ENCODE measurements at regions not wholly inside any gene's neighbourhood (a gene's known extent, or its start where the extent isn't known, plus 50 kb on each side); places are given as distances from the start of the nearest gene placed in this dataset.
A peak's percentile ranks its signal among the peaks of the same experiment; 100 is the strongest.

DNA sequence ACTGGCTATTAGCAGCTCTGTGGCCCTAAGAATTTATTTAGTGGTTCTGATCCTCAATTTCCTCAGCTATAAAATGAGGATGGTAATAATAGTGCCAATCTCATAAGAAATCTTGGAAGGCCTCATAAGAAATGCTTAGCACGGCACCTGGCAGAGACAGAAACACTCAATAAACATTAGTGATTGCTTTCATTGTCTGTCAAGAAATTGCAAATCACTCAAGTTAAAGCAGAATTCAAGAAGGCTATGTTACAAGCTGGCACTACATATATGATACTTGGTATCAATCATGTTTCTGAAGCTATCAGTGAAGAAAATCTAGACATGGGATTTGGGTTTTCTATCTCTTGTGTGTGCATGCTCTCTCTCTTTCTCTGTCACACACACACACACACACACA, 267.7 kb upstream of the KCNIP4 start:
- DNase-seq: no peak

DNA sequence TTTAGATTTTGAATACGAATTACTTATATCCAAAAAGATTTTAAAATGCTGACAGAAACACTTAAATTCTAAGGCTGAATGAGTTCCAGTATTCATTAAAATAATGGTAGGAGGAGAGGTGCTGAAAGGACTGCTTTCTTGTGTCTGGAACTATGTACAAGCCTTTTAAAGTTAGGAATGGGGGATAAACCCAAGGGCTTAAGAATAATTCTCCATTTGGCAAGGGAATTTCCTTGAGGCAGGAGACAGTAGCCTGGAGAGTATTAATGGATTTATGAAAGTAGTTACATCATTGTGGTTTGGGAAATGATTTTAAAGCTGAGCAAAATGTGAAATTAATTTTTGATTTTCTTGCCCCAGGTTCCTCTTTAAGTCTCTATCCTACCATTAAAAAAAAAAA, 266.5 kb upstream of the KCNIP4 start:
- no peak for DNase-seq

DNA sequence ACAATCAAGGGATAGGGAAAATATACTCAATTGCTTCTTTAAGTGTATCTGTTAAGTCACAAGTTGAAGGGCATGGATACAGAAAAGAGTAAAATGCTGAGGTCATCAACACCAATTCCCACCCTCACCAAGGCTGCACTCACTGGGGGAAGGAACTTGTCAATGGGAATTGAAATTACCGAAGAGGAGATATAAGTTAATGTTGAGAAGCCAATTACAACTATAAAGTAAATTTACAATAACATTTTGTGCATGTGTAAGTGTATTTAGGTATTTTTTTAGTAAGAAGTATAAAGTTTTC, 255.1 kb upstream of the KCNIP4 start:
- DNase-seq: no peak

DNA sequence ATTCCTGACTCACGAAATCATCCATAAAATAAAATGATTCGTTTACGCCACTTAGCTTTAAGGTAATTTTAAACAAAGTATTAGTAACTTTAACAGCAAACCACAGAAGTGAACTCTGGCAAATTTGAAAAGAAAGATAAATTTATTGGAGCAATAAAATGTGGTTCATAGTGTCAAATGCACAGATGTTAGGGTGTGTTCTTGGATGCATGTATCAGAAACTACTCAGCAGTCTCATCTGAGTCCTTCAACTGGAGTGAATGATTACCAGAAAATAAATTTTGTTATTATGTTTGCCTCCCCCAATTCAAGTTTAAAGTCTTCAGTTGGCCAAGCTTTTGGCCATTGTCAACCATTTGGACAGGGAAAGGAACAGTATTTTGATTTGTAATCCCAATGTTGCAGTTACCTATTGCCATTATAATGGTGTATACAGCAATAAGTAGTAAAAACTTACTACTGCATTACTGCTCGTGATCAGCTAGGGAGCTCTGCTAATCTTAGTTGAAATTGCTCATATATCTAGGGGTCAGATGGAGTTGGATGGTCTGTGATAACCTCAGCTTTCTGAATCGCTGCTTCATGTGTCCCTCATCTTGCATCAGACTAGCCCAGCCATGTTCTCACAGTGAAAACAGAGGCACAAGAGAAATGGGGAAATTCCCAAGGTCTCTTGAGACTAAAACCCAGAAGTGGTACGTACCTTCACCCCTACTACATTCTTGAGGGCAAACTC, 254.6 kb upstream of the KCNIP4 start:
- DNase-seq: no peak

DNA sequence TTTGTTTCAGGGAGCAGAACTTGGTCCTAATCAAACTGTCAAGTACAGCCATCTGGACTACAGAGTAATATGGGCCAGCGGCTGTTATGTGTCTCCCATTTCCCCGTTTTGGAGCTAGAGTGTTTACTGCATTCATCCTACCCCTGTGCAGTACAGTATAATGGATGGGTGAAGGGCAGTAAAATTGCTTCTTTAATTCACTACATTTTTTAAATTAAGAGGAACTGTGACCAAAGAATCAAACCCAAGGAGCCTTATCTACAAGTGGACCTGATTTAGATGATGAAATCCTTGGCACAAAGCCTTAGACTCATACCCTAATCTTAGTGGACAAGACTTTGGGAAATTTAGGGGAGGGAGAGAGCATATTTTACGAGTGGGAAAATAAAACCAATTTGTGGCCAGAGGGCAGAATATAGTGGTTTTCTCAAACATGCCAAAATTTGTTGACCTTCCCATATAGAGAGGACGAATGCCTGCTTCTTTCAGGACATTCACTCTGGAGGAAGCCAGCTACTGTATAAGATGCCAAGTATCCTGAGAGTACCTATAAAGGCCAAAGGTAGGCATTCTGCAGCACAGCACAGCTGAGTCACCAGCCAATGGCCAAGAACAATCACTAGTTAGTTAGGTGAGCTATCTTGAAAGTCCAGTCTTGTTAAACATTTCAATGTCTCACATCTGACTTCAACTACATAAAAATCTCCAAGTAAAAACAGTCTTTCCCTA, 253.8 kb upstream of the KCNIP4 start:
- DNase-seq: no peak

DNA sequence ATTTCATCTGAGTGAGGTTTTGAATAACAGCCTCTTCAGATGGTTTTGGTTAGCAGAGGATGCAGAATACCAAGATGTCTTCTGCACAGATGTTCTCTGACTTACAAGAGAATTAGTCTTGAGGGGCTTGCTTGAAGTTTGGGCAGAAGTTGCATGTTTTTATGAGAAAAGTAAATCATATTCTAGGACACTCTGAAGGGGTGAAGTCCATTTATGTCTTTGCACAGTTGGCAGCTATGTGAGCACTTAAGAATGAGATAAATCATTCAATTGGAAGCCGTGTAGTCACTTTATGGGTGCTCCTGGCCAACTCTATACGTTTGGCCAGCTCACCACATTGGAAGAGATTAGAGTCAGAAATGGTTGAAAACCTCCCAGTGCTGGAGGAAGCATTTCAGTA, 252.7 kb upstream of the KCNIP4 start:
- no peak for DNase-seq

DNA sequence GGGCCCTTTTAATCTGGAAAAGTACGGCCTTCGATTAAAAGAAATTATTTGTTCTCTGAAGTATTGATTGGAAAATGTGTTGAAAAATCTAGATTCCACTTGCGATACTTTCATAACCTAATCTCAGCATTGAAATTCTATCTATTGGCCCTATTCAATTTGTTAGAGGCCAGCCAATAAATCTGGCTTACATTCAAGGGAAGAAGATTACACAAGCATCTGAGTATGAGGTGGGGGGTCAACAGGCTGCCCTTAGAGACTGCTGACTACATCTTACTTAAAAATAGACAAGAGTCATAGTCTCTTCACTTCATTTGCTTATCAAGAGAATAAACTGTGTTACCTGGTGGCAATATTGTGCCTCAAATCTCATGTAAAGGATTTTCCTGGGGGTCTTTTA, 248.0 kb upstream of the KCNIP4 start:
- DNase-seq: no peak

DNA sequence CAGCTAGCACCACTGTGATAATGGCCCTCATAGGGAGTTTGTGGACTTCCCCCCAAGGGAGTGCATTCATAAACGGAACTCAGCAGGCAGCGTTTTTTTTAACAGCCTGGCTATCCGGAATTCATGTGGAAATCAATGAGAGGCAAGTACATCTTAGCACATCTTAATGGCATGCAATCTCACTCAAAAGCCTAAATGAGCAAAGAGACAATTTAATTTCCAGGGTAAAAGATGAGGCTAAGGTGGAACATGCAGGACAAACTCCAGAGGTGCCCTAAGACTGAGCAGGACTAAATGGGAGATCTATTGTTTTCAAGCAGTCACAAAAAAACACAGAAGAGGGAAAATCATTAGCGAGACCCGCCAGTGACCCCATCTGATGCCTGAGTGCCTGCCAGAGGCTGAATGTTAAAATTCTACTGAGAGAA, 243.5 kb upstream of the KCNIP4 start:
- no peak for DNase-seq

DNA sequence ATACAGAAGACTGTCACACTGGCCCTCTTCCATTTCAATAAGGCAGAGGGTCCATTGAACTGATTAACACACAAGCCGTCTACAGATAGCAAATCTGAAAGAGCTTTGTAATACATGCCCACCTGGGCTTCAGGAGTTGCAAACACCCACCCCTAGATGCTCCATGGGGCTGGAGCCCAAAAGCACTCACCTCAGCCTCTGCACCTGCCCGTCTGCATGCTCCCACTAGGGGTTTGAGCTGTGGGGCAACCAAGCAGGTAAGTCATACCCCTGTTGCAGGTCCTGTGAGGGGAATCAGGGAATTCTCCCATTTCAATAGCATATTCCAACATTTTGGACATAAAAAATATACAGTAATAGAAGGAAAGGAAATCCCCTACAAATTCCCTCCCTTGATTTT, 243.0 kb upstream of the KCNIP4 start:
- no peak for DNase-seq

DNA sequence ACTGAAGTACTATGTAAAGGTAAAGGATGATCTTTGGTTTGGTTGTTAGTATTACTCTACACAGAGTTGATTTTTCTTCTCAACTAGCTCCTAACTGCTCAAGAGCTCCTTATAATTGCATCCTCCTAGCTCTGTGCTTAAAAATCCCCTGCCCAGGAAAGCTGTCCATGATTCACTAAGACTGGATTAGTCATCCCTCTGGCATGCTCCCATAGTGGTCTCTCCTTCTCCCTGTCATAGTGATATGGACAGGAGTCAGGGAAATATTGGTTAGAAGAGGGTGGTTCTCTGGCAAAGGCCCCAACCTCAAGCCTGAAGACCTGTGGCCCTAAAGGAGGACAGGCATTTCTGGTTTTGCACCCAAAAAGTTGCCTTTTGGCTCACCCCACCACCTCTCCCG, 242.3 kb upstream of the KCNIP4 start:
- DNase-seq: peak; percentile 78

DNA sequence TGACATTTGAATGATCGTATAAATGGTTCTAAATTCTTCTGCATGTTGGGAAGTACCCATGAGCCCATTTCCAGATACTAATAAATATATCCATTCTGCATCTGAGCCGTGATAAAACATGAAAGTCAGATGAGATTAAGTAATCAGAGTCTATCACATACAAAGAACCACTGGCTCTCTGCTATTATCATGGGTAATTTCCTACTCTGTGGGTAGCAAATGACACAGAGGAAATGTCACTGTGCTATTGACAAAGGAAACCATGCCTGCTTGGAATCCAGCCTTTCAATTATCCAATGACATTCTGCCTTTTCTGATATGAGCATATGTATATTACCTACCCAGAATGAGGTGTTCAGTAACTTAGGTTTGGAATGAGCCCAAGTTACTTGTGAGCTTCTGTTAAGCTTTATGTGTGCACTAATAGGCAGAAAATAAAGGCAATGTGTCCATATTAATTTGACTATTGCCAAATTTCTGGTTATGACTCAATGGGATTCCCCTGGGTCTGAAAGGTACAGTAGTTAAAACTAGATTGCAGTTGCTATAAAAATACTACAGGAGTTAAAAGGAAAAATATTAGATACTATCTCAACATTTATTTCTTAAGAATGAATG, 238.7 kb upstream of the KCNIP4 start:
- DNase-seq: no peak

DNA sequence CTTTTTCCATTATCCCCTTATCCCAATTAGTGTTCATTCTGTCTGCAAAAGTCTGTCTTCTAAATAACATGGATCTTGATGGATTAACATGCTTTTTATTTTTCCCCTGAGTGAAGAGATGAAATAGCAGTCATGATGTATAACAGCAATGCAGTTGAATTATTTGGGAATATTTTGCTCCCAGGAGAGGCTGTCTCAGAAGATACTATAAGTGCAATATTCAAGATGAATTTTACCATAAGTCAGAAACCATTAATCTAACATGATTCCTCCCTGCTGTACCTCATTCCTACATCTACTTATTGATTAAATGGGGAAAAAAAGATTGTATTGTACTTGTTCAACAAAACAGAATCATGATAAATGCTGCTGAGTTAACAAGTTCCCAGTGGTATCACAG, 233.2 kb upstream of the KCNIP4 start:
- no peak for DNase-seq

DNA sequence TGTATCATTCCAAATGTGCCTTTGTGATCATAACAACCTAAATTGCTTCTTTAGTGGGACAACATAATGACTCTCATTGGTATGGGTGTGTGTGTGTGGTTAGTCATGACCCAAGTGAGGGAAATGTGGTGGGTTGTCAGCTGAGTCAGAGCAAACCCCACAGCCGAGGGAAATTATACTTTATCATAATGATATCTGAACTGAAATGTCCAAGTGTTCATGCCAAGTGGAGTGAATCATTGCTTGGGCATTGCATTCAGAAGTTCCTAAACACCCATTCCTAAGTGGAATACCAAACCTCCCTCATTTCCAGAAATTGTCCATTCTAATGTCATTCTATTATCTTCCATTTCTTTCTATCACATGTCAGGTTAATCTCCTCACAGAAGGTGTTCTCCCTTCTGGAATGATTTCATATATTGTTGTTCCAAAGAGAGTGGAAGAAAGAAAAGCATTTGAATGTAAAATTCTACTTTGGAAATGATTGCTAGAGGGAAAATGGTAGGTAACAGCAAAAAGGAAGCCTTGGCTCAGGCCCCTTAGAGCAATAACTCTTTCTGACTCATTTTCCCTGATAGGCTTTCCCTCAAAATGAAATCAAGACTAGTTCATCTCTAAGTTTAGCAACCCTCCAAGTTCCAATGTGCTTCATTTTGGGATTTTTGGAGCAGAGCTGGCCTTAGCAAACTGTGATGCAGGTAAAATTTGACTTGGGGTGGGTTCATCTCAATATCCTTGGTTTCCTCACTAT, 230.7 kb upstream of the KCNIP4 start:
- no peak for DNase-seq

DNA sequence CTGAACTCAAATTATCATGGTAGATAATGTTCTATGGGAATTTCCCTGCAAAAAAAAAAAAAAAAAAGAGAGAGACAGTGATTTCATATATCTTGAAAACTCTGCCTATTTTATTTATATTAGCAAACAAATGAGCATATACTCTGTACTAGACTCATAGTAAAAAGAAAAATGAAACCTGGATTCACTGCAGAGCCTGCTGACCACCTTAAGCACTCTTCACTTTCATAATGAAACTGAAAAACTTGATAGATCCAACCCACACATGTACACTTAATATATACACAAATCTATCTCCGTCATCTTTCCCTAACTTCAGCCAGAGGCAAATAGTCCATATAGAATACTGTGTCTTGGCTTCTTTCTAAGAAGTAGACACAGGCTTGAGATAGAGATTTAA, 226.1 kb upstream of the KCNIP4 start:
- DNase-seq: no peak

DNA sequence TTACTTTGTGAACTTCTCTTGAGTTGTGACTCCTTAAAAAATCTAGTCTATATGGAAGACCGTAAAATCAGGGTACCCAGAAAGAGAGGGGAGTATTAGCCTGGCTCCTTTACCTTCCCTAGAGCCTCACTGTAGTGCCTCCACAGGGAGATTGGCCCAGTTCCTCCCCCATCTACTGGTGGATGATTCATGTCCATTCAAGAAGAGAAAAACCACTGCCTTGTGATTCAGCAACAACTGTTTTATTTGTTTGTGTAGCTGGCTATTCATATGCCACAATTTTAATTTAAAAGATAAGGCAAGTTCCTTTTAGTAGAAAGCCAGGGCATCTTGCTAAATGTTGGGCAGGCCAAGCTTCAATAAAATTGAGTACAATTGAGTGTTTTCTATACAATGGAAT, 221.8 kb upstream of the KCNIP4 start:
- no peak for DNase-seq

DNA sequence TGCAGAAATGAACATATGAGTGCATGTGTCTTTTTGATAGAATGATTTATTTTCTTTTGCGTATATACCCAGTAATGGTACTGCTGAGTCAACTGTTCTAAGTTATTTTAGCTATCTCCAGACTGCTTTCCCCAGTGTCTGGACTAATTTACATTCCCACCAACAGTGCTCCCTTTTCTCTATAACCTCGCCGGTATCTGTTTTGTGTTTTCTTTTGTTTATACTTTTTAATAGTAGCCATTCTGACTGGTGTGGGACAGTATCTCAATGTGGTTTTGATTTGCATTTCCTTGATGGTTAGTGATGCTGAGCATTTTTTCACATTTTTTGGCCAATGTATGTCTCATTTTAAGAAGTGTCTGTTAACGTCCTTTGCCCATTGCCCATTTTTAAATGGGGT, 218.6 kb upstream of the KCNIP4 start:
- no peak for DNase-seq

DNA sequence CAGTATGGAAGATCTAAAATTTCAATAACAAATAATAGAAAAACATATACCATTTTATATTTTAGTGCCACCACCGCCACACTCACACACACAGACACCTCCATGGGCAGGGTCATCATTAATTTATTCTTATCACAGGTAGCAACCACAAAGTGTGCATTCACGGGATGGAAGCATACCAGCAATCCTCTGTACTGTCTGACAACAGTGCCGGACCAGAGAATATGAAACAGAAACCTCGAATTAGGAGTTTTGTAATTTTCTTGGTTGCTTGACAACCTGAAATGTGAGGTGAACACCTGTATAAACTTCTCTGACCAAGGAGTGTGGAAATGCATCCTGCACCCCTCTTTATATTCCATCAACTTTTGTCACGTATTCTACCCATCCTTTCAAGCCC, 213.9 kb upstream of the KCNIP4 start:
- no peak for DNase-seq

DNA sequence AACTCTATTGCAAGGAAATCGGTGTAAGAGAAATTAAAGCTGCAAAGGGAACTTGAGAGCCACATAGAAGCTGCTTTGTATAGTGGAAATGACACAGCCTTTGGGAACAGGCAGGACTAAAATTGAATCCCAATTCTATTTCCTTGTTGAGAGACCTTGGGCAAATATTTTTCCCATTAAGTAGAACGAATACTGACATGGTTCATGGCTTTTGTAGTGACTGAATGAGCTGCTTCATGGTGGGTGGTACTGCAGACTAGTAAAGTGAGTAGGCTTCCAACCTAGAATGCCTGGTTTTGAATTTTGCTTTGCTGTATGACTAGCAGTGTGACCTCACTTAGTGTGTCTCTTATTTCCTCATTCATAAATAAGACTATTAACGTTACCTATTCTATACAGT, 182.2 kb upstream of the KCNIP4 start:
- DNase-seq: no peak

DNA sequence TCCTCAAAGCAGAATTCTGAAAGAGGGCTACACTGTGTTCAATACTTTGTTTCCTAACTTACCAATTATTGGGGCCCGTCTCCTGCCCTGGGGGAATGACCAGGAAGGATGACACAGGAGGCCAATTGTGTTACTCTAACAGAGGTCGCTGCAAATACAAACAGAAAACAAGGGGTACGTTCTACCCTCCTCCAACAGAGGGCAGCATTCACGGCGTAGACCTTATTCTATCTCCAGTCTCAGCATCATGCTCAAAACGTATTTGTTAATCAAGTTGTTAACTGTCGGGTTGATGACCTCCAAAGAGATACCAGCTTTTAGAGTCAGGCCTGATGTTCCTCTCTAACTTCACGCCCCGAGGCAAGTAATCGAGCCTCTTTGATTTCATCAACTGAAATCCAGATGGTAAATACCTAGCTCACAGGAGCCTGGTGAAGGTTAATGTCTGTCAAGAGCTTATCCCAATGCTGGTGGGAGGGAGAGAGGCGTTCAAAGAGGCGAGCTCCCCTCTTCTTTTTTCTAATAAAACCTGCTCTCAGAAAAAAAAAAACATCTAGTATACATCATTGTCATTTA, 181.0 kb upstream of the KCNIP4 start:
- peak; percentile 76 for DNase-seq

DNA sequence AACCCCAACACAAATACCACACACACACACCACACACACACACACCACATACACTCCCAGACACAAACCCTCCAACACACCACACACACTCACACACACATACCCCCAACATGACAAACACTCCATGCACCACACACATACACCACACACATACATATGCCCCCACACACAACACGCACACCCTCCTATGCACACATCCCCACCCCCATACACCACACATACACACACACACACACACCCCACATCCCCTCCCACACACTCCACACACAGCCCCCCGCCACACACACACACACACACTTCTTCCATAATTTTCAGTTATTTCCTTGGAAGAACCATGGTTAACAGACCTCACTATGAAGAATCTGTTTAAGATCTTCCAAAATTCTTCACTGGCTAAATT, 173.5 kb upstream of the KCNIP4 start:
- no peak for DNase-seq

DNA sequence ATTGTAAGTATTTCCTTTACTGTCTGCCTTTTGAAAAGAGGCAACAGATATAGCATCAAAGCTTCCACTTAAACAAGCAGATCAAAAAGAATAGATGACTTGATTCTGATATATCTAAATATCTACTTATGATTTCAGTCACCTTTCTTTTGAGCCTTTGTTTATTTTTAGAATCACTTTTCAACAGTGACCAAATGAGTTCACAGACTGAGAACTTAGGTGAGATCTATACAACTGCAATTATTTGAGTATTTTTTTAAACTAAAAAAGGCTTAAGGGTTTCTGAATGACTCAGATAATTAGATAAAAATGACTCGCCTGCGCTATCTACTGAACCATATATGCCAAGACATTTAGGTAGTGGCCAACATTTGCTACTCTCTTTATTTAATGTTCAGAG, 166.7 kb upstream of the KCNIP4 start:
- DNase-seq: no peak

DNA sequence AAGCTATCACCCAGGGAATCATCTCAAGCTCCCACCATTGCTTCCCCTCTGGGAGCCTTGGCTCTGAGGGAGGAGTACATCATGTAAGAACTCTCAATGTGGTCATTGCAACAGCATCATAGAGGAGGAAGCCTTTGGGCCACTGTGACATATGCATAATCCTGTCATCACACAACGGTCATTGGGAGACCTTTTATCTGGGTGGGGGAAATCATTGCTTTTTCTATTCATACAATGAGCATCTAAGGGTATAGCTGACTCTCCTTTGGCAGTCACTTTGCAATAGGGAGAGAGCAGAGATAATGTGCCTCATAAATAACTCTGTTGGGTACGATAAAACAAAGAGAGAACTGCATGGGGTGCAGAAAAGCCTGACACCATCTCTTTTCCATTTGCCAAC, 155.2 kb upstream of the KCNIP4 start:
- DNase-seq: no peak

DNA sequence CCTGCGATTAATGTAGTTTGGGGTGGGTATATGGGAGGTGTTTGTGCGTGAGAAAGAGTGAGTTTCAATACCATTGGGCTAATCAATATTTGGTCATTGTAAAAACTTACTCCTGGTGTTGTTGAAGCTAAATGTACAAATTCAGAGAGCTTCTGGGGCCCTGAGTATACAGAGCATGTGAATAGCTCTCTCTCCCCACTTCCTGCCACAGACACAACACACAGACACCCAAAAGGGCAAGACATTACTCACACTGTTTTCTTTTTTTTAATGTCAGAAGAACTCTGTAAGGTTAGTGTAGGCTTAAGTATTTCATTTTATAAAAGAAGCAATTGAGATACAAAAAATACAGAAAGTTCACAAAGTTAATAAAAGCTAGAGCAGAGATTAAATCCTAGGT, 151.3 kb upstream of the KCNIP4 start:
- DNase-seq: no peak

DNA sequence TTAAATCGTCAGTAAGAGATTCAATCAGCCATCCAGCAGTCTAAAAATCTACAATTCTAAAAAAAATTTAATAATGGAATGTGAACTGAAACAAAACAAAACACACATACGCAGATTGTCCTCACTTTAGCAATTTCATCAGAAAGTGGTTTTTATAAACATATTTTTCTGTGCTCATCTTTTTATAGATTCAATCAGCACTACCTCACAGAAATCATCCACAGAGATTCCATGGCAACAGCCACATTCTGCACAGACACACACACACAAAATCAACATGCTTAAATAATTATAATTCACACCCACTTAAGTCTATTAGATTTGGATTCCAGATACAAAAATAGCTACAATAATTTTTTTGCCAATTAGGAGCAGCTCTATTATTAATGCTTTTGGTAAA, 149.0 kb upstream of the KCNIP4 start:
- DNase-seq: no peak

Data from islet precursor cell (in vitro differentiated cells).